Amygdala (tissue), 56 donors: ENCODE measurements at regions not wholly inside any gene's neighbourhood (a gene's known extent, or its start where the extent isn't known, plus 50 kb on each side); places are given as distances from the start of the nearest gene placed in this dataset.
"Not testable (repeated sequence)": the region's sequence is repeated elsewhere in the genome, so short reads cannot be mapped to it uniquely, and the experiment has no call there.

Experiments
- DNase-seq, 56 donors: peaks; one replicate each; lab custom pipeline; 2025; lab: John Stamatoyannopoulos, UW

DNA sequence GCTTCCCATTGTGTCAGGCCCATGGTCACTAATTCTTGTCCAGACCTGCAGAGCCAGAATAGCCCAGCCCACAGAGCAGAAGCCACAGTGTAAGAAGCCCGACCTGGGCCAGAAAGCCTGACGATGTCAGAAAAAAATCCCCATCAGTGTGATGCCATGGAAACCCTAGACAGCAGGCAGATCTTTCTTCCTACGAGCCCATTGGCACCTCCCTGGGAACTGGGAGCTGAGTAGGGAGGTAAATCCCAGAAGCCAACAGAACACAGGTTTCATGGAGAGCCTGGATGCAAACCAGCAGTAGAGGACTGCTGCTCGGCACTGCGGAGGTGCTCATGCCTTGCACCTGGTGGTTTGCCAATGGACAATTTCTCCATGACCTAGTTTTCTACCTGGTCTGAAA, 82.2 kb upstream of the SLC22A16 start:
- DNase-seq: peak in 9 of 56 donors; percentile 10 to 47 (median 16)

DNA sequence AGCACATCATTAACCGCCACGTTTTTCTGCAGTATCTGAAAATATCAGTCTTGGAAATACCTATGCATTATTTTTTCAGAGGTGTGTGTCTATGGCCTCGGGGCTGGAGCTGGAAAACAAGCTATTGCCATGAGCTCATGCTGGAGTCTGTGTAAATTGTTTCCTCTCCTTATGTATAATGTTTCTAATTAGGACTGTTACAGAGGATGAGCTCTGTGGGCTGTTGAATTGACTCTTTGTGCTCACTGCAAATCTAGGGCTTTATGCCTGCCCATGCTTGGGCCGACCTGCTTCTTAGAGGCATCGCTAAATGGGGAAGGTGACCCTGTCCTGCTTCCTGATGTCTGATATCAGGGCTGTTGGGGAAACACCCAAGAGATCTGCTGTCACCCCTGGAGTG, 80.8 kb upstream of the SLC22A16 start:
- peak in 14 of 56 donors; percentile 10 to 51 (median 30) for DNase-seq

DNA sequence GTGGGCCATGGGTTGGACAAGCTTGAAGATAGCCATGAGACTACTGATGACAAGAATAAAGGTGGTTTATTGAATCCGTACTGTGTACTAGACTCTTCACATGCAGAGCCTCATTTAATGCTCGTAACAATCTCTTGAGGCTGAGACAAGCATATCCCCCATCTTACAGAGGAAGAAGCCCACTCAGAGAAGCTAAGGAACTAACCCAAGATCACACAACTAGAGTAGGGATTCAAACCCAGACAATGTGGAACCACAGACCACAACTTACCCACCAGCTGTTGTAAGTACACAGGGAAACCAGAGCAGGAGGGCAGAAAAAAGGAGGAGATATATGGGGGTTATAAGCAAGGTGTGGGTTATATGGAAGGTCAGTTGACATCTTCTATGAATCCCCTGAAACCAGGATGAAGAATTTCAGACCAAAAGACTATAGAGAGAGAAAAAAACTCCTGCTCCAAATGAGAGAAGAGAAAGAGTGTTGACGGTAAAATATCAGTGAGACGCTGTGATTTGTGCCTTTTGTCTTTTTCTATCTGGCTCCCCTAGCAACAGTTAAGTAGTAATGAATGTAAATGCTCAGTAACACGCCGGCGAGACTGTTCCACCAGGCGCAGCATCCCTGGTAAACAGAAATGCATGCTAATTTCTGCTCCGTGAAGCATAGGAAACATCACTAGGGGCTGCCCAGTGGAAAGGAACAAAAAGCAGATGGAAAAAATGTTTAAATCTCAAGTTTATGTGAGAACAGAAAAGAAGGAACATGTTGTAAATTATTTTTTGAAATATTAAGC, 80.1 kb upstream of the SLC22A16 start:
- DNase-seq: peak in 9 of 56 donors; percentile 16 to 65 (median 21)

DNA sequence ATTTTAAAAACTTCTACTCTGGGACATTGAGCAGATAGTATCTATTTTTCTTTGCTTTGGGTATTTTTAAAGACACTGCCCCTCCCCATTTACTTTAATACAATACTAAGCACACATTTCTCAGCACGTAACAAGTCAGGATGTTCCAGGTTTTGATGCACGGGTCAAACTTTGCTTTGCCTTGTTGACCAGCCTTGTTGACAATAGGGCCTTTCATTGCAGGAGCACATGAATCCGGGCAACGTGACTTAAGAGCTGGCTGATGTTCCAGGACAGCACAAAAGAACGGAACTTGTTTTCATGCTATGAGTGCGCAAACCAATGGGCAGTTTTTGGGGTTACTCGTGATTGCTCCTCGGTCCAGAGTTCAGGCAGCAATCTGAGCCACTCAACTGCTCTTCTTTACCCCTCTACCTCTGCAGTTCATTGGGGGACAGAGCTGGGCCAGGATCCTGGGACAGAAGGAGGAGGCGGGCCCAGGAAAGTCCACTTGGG, 78.6 kb upstream of the SLC22A16 start:
- DNase-seq: peak in 54 of 56 donors; percentile 16 to 96 (median 72)

DNA sequence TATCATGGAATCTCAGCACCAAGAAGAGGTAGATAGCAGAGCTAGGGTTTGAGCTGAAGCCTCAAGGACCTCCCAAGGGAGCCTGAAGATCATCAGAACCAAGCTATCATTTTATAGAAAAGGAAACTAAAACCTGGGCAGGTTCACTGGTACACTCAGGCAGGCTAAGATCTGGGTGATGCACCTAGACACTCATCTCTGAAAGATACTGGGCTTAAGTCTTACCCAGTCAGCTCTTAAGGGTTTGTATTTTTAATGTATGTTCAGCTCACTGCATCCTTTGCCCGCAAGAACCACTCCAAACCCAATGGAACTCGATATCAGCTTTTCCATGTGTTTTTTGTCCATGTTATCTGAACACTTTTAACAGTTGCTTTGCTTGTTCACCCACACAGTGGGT, 78.0 kb upstream of the SLC22A16 start:
- DNase-seq: no peak

DNA sequence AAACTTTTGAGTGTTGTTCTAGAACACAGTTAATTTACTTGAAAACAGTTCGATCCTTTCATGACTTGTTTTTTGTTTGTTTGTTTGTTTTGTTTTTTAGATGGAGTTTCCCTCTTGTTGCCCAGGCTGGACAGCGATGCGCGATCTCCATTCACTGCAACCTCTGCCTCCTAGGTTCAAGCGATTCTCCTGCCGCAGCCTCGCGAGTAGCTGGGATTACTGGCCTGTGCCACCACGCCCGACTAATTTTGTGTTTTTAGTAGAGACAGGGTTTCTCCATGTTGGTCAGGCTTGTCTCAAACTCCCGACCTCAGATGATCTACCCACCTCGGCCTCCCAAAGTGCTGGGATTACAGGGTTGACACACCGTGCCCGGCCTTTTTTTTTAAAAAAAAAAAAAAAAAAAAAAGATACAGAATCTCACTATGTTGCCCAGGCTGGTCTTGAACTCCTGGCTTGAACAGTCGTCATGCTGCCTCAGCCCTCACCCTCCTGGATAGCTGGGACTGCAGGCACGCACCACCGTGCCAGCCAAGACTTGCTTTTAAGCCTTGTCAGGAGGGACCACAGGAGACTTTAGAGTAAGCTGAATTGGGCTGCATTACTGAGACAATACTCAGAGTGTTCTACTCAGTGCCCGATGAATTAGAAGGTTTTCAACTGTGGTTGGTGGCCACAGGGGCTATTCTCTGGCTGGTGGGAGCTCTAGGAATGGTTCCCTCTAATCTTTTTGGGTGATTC, 76.7 kb upstream of the SLC22A16 start:
- no peak for DNase-seq

DNA sequence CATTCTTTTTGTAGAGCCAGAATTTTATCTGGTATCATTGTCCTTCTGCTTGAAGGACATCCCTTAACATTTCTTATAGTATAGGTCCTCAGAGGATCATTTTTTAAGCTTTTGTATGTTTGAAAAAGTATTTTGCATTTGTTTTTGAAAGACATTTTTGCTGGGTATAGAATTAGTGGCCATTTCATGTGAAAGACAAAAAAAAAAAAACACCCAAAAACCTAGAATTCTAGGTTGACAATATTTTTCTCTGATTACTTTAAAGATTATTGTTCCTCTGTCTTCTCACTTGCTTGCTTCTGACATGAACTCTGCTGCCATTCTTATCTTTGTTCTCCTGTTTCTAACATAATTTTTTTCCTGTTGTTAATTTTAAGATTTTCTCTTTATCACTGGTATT, 75.7 kb upstream of the SLC22A16 start:
- DNase-seq: no peak

DNA sequence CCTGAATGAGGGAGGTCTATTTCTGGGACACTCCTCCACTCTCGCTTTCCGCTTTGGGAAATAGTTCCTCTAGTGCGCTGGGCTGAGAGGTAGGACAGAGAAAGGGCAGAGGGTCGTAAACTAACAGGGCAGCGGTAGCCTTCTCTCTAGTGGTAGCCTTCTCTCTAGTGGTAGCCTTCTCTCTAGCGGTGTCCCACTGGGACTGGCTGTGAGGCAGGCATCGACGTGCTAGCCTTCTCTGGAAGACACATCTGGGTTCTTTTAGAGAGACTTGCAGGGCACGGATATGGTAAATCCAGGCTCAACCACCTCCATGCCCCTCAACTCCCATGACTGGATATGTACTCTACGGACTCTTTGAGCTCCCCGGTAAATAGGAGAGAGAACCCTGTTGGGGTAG, 74.7 kb upstream of the SLC22A16 start:
- no peak for DNase-seq

DNA sequence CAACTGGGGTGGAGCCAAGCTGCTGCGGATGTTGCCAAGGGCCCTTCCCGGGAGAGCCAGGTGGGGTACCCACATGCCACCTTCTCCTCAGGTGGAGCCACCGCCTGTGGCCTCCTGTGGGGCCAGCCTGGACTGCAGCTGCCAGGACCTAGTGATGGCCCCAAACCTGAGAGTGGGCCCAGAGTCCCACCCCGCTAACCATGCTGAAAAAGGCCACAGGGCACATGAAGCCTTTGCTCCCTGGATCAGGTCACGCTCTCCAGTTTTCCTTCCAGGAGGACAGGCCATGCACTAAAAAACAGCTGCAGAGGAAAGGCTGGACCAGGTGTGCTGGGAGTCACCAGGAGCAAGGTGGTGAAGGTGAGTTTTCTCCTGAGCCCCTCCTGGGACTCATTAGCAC, 73.9 kb upstream of the SLC22A16 start:
- DNase-seq: no peak

DNA sequence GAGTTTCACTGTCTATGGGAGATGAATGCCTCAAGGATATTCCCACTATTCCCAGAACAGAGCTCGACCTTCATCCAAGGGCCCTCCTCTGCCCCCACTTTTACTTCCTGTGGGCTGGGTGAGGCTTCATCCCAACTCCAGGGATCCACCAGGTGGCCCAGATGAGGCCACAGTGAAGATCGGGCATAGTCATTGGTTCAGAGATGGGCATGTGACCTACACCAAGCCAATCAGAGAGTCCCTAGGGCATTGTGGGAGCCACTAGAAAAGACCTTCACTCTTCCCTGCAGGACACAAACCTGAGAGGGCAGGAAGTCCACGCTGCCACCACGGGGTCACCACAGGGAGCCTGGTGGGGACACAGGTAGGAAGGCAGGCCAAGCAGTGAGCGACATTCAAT, 72.9 kb upstream of the SLC22A16 start:
- no peak for DNase-seq

DNA sequence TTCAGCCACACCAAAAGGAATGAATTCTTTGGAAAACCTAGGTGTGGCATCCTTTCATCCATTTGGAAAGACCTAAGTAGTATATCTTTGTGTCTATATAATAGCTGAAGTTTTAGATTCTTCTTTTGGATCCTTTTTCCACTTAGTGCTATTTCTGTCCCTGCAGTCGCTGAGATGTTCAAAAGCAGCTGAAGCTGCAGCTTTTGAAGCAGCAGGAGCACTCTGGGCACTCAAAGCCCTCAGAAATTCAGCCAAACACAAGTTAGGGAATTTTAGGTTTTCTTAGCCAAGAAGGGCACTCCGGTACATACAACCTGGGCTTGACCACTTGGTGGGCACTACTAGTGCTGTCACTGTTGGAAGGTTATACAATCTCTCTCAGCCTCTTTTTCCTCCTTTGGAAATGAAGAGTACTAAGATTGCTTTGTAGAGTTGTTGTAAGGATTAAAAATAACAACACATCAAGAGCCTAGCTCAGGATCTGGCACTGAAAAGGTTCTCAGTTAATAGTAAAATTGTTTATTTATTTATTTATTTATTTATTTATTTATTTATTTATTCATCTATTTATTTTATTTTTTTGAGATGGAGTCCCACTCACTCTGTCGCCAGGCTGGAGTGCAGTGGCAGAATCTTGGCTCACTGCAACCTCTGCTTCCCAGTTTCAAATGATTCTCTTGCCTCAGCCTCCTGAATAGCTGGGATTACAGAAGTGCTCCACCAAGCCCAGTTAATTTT, 71.9 kb upstream of the SLC22A16 start:
- peak in 4 of 56 donors; percentile 14 to 36 (median 28) for DNase-seq

DNA sequence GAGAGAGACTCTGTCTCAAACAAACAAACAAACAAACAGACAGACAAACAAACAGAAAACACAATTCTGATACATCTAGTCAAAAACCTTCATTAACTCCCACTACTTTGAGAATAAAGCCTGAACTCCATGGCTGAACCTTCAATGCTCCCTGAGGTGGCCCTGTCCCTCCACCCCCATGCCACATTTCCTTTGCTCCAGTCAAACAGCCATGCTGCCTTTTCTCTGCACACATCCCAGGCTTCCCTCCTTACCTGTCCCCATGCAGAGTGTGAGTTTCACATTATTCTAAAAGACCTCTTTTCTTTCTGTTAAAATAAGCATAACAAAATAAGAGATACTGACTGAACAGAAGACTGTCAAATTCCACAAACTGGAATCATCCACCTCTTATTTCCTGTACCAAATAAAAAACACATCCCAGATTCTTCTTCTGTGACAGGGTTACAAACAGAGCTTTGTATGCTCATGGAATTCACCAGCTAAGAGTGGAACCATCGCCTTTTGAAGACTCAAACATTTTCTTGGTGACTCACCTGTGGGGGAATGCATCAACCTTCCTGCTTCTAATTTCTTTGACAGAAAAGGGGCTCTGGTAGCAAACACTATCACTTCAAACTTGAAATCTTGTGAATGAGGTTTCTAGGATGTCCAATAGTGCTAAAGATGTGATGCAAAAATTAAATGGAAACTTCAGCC, 71.0 kb upstream of the SLC22A16 start:
- no peak for DNase-seq

DNA sequence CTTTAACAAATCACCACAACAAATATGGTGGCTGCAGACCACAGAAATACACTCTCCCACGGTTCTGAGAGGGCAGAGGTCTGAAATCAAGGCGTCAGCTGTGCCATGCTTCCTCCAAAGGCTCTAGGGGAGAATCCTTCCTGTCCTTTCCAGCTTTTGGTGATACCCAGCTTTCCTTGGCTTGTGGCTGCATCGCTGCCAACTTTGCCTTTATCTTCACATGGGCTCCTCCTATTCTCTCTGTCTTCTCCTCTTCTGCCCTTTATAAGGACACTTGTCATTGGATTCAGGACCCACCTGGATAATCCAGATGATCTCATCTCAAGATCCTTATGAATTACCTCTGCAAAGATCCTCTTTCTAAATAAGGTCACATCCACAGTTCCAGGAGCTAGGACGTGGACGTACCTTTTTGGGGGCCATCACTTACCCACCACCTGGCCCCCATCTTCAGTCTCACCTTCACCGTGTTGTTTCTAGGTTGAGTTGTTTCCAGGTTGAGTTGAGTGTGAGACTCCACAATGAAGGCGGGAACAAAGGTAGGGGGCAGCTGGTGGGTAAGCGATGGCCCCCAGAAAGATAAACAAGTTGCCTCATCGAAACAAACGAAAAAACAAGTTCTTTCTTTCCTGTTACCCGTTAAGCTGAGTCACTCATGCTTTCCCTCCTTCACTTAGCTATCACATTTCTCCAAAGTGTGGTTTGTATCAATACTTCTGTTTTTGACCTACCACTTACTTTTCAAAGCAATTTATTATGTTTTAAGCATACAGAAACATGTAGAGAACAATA, 68.9 kb upstream of the SLC22A16 start:
- DNase-seq: no peak

DNA sequence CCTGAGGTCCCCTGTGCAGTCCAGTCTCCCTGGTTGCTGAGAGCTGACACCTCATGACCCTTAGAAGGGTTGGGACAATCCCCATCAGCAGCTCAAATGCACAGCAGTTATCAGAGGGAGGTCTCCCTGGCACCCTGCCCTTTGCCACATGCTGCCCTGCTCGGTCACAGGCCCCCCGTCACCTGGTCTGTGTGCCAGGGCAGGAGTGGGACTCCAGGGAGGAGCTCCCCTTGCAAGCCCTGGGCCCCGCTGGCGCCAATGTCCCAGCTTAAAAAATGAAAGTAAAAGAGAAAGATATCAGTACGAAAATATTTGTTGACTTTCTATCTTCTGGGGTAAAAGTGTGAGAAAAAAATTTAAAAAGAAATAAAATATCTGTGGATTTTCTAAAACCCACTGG, 68.1 kb upstream of the SLC22A16 start:
- DNase-seq: no peak

DNA sequence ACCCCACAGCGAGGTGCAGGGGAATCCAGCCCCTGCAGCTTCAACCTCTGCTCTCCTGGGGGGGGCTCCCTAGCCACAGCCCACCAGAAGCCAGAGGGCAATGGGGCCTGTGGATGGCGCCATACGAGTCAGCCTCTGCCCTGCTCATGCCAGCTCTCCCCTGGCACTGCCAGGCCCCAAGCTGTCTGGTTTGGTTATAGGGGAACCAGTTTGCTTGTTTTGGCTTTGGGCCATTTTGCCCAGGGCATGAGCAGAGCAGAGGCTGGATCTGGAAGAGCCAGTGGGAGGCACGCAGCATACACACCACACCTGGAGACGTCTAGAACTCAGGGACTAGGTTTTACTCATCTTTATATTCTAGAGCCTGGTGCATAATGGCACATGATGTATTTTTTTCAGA, 66.7 kb upstream of the SLC22A16 start:
- peak in 38 of 56 donors; percentile 10 to 83 (median 52) for DNase-seq

DNA sequence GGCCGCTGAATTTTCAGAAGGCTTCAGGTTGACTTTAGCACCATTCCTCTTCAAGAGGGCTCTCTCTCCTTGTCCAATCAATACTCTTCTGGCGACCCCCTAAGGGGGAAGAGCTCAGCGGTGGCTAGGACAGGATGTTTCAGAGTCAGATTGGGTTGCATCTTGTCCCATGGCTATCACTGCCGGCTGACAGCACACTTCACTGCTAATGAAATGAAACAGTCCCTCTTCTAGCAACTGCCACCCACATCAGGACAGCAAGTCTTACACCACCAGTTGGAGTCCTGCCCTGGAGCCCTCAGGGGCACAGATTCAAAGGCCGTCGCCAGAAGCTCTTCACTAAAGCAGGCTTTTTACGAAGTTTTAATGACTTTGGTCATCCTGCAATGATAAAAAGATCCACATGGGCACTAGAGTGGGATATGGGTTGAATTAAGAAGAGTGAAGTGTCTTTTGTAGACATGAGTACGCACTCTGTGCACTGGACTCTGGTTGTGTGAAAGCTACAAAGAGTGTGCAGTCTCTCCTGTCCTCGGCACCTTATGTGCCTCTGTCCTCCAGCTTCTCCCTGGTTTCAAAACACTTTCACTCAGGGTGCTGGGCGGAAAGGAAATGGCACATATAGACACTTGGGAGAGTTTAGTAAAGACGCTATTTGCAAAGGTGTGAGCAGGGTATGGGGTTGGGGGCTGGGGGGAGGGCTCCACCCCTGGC, 66.1 kb upstream of the SLC22A16 start:
- DNase-seq: peak in 45 of 56 donors; percentile 11 to 83 (median 58)

DNA sequence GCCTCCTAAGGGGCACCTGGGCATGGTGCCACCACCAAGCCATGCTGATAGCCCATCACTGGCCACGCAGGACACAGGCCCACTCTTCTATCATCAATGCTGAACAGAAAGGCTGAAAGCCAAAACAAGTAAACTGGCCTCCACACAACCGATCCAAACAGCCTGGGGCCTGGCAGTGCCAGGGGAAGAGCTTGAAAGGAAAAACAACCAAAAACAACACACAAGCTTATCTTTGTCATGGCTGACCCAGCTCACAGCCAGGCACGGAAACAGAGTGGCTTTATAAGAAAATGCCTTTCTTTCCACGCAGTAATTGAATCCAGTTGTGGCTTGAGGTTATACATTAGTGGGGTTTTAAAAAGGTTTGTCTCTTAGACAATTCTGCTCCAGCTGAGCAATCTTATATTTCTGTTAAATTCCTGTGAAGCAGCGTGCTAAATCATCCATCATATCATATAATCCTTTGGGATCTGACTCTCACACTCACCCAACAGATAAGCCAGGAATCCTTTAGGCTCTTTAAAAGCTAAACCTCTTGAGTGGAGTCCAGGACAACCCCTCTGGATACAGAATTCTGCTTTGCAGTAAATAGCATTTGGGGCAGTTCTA, 65.4 kb upstream of the SLC22A16 start:
- peak in 54 of 56 donors; percentile 20 to 91 (median 74) for DNase-seq

DNA sequence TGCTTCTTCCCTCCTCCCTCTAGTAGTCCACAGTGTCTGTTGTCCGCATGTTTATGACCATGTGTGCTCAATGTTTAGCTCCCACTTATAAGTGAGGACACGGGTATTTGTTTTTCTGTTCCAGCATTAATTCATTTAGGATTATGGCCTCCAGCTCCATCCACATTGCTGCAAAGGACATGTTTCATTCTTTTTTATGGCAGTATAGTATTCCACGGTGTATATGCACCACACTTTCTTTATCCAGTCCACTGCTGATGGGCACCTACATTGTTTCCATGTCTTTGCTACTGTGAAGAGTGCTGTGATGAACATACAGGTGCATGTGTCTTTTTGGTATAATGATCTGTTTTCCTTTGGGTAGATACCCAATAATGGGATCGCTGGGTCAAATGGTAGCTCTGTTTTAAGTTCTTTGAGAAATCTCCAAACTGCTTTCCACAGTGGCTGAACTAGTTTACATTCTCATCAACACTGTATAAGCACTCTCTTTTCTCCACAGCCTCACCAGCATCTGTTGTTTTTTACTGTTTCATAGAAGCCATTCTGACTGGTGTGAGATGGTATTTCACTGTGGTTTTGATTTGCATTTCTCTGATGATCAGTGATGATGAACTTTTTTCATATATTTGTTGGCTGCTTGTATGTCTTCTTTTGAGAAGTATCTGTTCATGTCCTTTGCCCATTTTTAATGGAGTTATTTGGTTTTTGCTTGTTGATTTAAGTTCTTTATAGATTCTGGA, 63.0 kb upstream of the SLC22A16 start:
- DNase-seq: not testable (repeated sequence)
